ENCODE measurements at regions not wholly inside any gene's neighbourhood (a gene's known extent, or its start where the extent isn't known, plus 50 kb on each side); places are given as distances from the start of the nearest gene placed in this dataset.

DNA sequence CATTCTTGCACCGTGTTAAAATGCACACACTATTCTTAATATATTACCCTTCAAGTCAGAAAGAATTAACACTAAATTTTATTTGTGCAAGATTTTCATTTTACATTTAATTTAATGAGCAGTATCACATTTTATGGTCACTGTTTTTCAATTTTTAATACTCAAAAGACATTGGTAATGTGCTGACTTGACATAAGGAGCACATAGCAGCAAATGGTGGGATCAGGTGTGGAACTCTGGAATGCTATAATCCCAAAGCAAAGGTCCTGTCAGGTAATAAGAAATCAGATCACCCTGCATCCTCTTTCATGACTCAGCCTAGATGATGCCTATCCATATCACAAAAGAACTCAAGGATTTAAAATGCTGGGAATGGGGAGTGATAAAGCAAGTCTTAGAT, 55.6 kb upstream of the SPAG16 start:
- Histone ChIP-seq H3K79me2 (replicated peaks; ENCODE audit: insufficient read depth, low read length) (no peaks in the 10 kb centered on the region), H3K27me3 (ENCODE audit: insufficient read depth, low read depth, low read length) (no peaks in the 10 kb centered on the region), H3K27ac (ENCODE audit: low read length) (no peak overlapping the region), H3K4me2 (ENCODE audit: low read length) (no peak overlapping the region), H3K36me3 (ENCODE audit: insufficient read depth, low read length) (no peaks in the 10 kb centered on the region), H3F3A (ENCODE audit: insufficient read depth, low read length, poor library complexity, severe bottlenecking) (no peaks in the 10 kb centered on the region), H3K4me3 (ENCODE audit: low read length) (no peak overlapping the region), H2AFZ (ENCODE audit: low read depth, low read length) (no peak overlapping the region), H3K9ac (ENCODE audit: low read length) (no peak overlapping the region), H4K20me1 (ENCODE audit: insufficient read depth) (no peaks in the 10 kb centered on the region), H3K9me2 (ENCODE audit: insufficient read depth, low read length) (no peaks in the 10 kb centered on the region), H3K9me3 (ENCODE audit: low read length) (no peaks in the 10 kb centered on the region)
- TF ChIP-seq RAD21 (conservative IDR thresholded peaks at IDR 0.05) (no peak), POLR2AphosphoS5 (IDR thresholded peaks at IDR 0.05) (no peak), EP300 (conservative IDR thresholded peaks at IDR 0.05; ENCODE audit: poor library complexity, severe bottlenecking) (no peak)

DNA sequence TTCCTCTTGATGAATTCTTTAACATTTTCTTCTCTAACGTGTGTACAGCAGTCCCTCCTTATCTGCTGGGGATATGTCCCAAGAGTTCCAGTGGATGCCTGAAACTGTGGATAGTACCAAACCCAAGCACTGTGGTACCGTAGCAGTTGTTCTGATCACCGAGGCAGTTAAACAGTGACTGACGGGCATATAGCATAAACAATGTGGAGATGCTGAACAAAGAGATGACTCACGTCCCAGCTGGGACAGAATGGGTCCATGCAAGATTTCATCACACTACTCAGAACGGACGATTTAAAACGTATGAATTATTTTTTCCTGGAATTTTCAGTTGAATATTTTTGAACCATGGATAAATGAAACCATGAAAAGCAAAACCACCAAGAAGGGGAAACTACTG, 54.5 kb upstream of the SPAG16 start:
- Histone ChIP-seq H3K9me2 (ENCODE audit: insufficient read depth, low read length) (no peaks in the 10 kb centered on the region), H3K27ac (ENCODE audit: low read length) (no peak overlapping the region), H3K9ac (ENCODE audit: low read length) (no peak overlapping the region), H3K9me3 (ENCODE audit: low read length) (no peaks in the 10 kb centered on the region), H3K4me2 (ENCODE audit: low read length) (no peak overlapping the region), H3F3A (ENCODE audit: insufficient read depth, low read length, poor library complexity, severe bottlenecking) (no peaks in the 10 kb centered on the region), H3K4me3 (ENCODE audit: low read length) (no peak overlapping the region), H3K36me3 (ENCODE audit: insufficient read depth, low read length) (no peaks in the 10 kb centered on the region), H3K79me2 (replicated peaks; ENCODE audit: insufficient read depth, low read length) (no peaks in the 10 kb centered on the region), H3K27me3 (ENCODE audit: insufficient read depth, low read depth, low read length) (no peaks in the 10 kb centered on the region), H4K20me1 (ENCODE audit: insufficient read depth) (no peaks in the 10 kb centered on the region), H2AFZ (ENCODE audit: low read depth, low read length) (no peak overlapping the region)
- no peak for TF ChIP-seq POLR2AphosphoS5 (IDR thresholded peaks at IDR 0.05)
- no peak for TF ChIP-seq SMC3 (conservative IDR thresholded peaks at IDR 0.05; ENCODE audit: poor library complexity)
- TF ChIP-seq EP300 (conservative IDR thresholded peaks at IDR 0.05; ENCODE audit: poor library complexity, severe bottlenecking), result no peak
- no peak for TF ChIP-seq RAD21 (conservative IDR thresholded peaks at IDR 0.05)
- TF ChIP-seq, protein P1, sequence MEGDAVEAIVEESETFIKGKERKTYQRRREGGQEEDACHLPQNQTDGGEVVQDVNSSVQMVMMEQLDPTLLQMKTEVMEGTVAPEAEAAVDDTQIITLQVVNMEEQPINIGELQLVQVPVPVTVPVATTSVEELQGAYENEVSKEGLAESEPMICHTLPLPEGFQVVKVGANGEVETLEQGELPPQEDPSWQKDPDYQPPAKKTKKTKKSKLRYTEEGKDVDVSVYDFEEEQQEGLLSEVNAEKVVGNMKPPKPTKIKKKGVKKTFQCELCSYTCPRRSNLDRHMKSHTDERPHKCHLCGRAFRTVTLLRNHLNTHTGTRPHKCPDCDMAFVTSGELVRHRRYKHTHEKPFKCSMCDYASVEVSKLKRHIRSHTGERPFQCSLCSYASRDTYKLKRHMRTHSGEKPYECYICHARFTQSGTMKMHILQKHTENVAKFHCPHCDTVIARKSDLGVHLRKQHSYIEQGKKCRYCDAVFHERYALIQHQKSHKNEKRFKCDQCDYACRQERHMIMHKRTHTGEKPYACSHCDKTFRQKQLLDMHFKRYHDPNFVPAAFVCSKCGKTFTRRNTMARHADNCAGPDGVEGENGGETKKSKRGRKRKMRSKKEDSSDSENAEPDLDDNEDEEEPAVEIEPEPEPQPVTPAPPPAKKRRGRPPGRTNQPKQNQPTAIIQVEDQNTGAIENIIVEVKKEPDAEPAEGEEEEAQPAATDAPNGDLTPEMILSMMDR (IDR thresholded peaks at IDR 0.05; ENCODE audit: poor library complexity, severe bottlenecking), result no peak
- TF ChIP-seq, protein P2, sequence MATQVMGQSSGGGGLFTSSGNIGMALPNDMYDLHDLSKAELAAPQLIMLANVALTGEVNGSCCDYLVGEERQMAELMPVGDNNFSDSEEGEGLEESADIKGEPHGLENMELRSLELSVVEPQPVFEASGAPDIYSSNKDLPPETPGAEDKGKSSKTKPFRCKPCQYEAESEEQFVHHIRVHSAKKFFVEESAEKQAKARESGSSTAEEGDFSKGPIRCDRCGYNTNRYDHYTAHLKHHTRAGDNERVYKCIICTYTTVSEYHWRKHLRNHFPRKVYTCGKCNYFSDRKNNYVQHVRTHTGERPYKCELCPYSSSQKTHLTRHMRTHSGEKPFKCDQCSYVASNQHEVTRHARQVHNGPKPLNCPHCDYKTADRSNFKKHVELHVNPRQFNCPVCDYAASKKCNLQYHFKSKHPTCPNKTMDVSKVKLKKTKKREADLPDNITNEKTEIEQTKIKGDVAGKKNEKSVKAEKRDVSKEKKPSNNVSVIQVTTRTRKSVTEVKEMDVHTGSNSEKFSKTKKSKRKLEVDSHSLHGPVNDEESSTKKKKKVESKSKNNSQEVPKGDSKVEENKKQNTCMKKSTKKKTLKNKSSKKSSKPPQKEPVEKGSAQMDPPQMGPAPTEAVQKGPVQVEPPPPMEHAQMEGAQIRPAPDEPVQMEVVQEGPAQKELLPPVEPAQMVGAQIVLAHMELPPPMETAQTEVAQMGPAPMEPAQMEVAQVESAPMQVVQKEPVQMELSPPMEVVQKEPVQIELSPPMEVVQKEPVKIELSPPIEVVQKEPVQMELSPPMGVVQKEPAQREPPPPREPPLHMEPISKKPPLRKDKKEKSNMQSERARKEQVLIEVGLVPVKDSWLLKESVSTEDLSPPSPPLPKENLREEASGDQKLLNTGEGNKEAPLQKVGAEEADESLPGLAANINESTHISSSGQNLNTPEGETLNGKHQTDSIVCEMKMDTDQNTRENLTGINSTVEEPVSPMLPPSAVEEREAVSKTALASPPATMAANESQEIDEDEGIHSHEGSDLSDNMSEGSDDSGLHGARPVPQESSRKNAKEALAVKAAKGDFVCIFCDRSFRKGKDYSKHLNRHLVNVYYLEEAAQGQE (IDR thresholded peaks at IDR 0.05; ENCODE audit: borderline replicate concordance), result no peak
- TF ChIP-seq EZH2 (IDR thresholded peaks at IDR 0.05; ENCODE audit: borderline replicate concordance, insufficient read depth, low read length, poor library complexity, severe bottlenecking), result no peak
- TF ChIP-seq MXI1 (conservative IDR thresholded peaks at IDR 0.05; ENCODE audit: poor library complexity, severe bottlenecking), result no peak

DNA sequence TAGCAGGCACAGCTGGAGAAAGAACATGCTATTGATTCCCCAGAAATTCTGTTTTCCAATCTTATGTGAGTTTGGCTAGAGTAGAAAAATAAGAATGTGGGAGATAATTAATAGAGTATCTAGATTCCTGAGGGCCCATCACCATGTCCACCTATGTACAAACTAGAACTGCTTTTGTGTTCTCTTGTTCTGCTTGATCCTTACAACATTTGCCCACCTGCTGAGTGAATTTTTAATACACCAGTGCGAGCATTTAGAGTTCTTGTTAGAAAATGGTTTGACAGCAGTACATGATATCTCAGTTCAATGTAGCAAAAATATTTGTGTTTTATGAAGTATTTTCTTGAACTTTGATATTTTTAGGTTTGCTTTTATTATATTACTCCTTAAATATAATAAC, 52.3 kb upstream of the SPAG16 start:
- Histone ChIP-seq H3K9me3 (ENCODE audit: low read length) (no peaks in the 10 kb centered on the region), H3K4me2 (ENCODE audit: low read length) (no peak overlapping the region), H3F3A (ENCODE audit: insufficient read depth, low read length, poor library complexity, severe bottlenecking) (no peaks in the 10 kb centered on the region)

More for the DNA sequence above, 52.3 kb upstream of the SPAG16 start:
- TF ChIP-seq TAF1 (IDR thresholded peaks at IDR 0.05; ENCODE audit: low read depth) (no peak), MXI1 (conservative IDR thresholded peaks at IDR 0.05; ENCODE audit: poor library complexity, severe bottlenecking) (no peak), RAD21 (conservative IDR thresholded peaks at IDR 0.05) (no peak), SMC3 (conservative IDR thresholded peaks at IDR 0.05; ENCODE audit: poor library complexity) (no peak), EZH2 (IDR thresholded peaks at IDR 0.05; ENCODE audit: borderline replicate concordance, insufficient read depth, low read length, poor library complexity, severe bottlenecking) (no peak), POLR2AphosphoS5 (IDR thresholded peaks at IDR 0.05) (no peak), EP300 (conservative IDR thresholded peaks at IDR 0.05; ENCODE audit: poor library complexity, severe bottlenecking) (no peak)
- TF ChIP-seq, protein P2 (IDR thresholded peaks at IDR 0.05; ENCODE audit: borderline replicate concordance), result no peak
- TF ChIP-seq, protein P1 (IDR thresholded peaks at IDR 0.05; ENCODE audit: poor library complexity, severe bottlenecking), result no peak
- H4K20me1 ChIP-seq (ENCODE audit: insufficient read depth), result no peaks in the 10 kb centered on the region
- H3K27me3 ChIP-seq (ENCODE audit: insufficient read depth, low read depth, low read length), result no peaks in the 10 kb centered on the region
- no peaks in the 10 kb centered on the region for H3K36me3 ChIP-seq (ENCODE audit: insufficient read depth, low read length)
- H2AFZ ChIP-seq (ENCODE audit: low read depth, low read length), result no peak overlapping the region
- no peaks in the 10 kb centered on the region for H3K79me2 ChIP-seq (replicated peaks; ENCODE audit: insufficient read depth, low read length)
- no peak overlapping the region for H3K9ac ChIP-seq (ENCODE audit: low read length)
- no peak overlapping the region for H3K27ac ChIP-seq (ENCODE audit: low read length)
- H3K4me3 ChIP-seq (ENCODE audit: low read length), result no peak overlapping the region
- no peaks in the 10 kb centered on the region for H3K9me2 ChIP-seq (ENCODE audit: insufficient read depth, low read length)
